Trophoblast cell (in vitro differentiated cells and primary cell): ENCODE measurements at regions not wholly inside any gene's neighbourhood (a gene's known extent, or its start where the extent isn't known, plus 50 kb on each side); places are given as distances from the start of the nearest gene placed in this dataset.

ENCODE experiments used
- DNase-seq, 2 donors: peaks; one replicate each; pipeline ENCODE4 v3.0.0-alpha.2; 2016
- H2AFZ ChIP-seq: 2 replicates; pipeline ENCODE4 v1.6.1; 2013; ENCODE audit warnings: low read length, moderate library complexity, mild to moderate bottlenecking; ENCODE audit not compliant: insufficient read depth, poor library complexity
- H2AK5ac ChIP-seq: 2 replicates; pipeline ENCODE4 v1.6.1; 2013; ENCODE audit warnings: mild to moderate bottlenecking, low read length
- H2BK120ac ChIP-seq: 2 replicates; pipeline ENCODE4 v1.6.1; 2013; ENCODE audit warnings: low read length, mild to moderate bottlenecking, moderate library complexity; ENCODE audit not compliant: insufficient read depth, poor library complexity
- H2BK12ac ChIP-seq: 2 replicates; pipeline ENCODE4 v1.6.1; 2013; ENCODE audit warnings: mild to moderate bottlenecking, low read length, moderate library complexity
- H2BK5ac ChIP-seq: 2 replicates; pipeline ENCODE4 v1.6.1; 2013; ENCODE audit warnings: low read length, low read depth, moderate library complexity, mild to moderate bottlenecking; ENCODE audit not compliant: poor library complexity
- H3K14ac ChIP-seq: 2 replicates; pipeline ENCODE4 v1.6.1; 2013; ENCODE audit warnings: mild to moderate bottlenecking, low read length
- H3K18ac ChIP-seq: 2 replicates; pipeline ENCODE4 v1.6.1; 2013; ENCODE audit warnings: mild to moderate bottlenecking, low read length
- H3K23ac ChIP-seq: 2 replicates; pipeline ENCODE4 v1.6.1; 2013; ENCODE audit warnings: low read length
- H3K27ac ChIP-seq: 2 replicates; pipeline ENCODE4 v1.5.1; 2013; ENCODE audit warnings: low read depth, mild to moderate bottlenecking, inconsistent platforms, low read length, moderate library complexity
- H3K27me3 ChIP-seq: 2 replicates; pipeline ENCODE4 v1.6.1; 2013; ENCODE audit warnings: inconsistent platforms, mild to moderate bottlenecking, low read length, moderate library complexity; ENCODE audit not compliant: insufficient read depth
- H3K36me3 ChIP-seq, 2 experiments: 1 replicate in 1 of 2; 2 replicates in 1 of 2; pipeline ENCODE4 v1.6.1; 2013; ENCODE audit warnings: low read length in 2 of 2, mild to moderate bottlenecking in 2 of 2, moderate library complexity in 1 of 2; ENCODE audit not compliant: insufficient read depth in 2 of 2, control insufficient read depth in 1 of 2
- H3K4ac ChIP-seq: 2 replicates; pipeline ENCODE4 v1.6.1; 2013; ENCODE audit warnings: low read depth, mild to moderate bottlenecking, low read length, moderate library complexity
- H3K4me1 ChIP-seq, 2 experiments: 1 replicate in 1 of 2; 2 replicates in 1 of 2; pipeline ENCODE4 v1.6.1; 2013; ENCODE audit warnings: low read length in 2 of 2, mild to moderate bottlenecking in 2 of 2, moderate library complexity in 1 of 2; ENCODE audit not compliant: insufficient read depth in 2 of 2, control insufficient read depth in 1 of 2
- H3K4me2 ChIP-seq: 2 replicates; pipeline ENCODE4 v1.6.1; 2013; ENCODE audit warnings: inconsistent platforms, mild to moderate bottlenecking, low read length, moderate library complexity
- H3K4me3 ChIP-seq: 2 replicates; pipeline ENCODE4 v1.5.1; 2013; ENCODE audit warnings: mild to moderate bottlenecking, low read depth, low read length, inconsistent platforms
- H3K79me1 ChIP-seq: one replicate; pipeline ENCODE4 v1.6.1; 2013; ENCODE audit warnings: low read length
- H3K79me2 ChIP-seq: 2 replicates; pipeline ENCODE4 v1.6.1; 2013; ENCODE audit warnings: low read length, mild to moderate bottlenecking; ENCODE audit not compliant: control insufficient read depth, insufficient read depth, poor library complexity
- H3K9ac ChIP-seq: 2 replicates; pipeline ENCODE4 v1.6.1; 2013; ENCODE audit warnings: mild to moderate bottlenecking, low read length
- H3K9me3 ChIP-seq: 2 replicates; pipeline ENCODE4 v1.6.1; 2013; ENCODE audit warnings: low read depth, mild to moderate bottlenecking, control low read depth, inconsistent platforms, low read length; ENCODE audit not compliant: insufficient read depth
- H4K12ac ChIP-seq: 2 replicates; pipeline ENCODE4 v1.6.1; 2013; ENCODE audit warnings: low read depth, mild to moderate bottlenecking, low read length, moderate library complexity
- H4K8ac ChIP-seq: 2 replicates; pipeline ENCODE4 v1.6.1; 2013; ENCODE audit warnings: low read depth, mild to moderate bottlenecking, low read length, moderate library complexity
- H4K91ac ChIP-seq: one replicate; pipeline ENCODE4 v1.6.1; 2013; ENCODE audit warnings: low read depth, mild to moderate bottlenecking, low read length, moderate library complexity
- WGBS: extraction: QIAGEN DNeasy Blood & Tissue Kit; methylation state at CpG from one replicate; pipeline ENCODE4 v1.1.7; 2013; ENCODE audit warnings: missing lambda C conversion rate; ENCODE audit not compliant: insufficient read length, insufficient coverage; ENCODE audit errors: extremely low coverage; 5-methylcytosine and 5-hydroxymethylcytosine counted together

DNA sequence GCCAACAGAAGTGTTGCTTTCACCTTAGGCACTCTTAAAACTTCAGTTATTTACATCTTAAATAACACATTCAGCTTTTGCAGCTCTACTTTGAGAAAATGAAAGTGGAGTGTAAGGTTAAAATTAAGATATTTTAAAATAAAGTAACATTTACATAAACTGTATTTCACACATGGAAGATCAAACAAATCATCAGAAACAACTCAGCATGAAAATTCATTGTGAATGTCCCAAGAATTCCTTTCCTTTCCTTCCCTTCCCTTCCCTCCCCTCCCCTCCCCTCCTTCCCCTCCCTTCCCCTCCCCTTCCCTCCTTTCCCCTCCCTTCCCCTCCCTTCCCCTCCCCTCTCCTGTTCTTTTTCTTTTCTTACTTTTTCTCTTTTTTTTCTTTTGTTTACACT lies 238.0 kb upstream of the DOK6 start:
- no peak overlapping the region for H3K4me2 ChIP-seq
- H3K4ac ChIP-seq, result no peak overlapping the region
- no peak overlapping the region for H2BK5ac ChIP-seq
- no peak overlapping the region for H2AFZ ChIP-seq
- no peaks in the 10 kb centered on the region for H3K79me2 ChIP-seq
- H3K79me1 ChIP-seq, result no peaks in the 10 kb centered on the region
- no peak overlapping the region for H3K23ac ChIP-seq
- no peak overlapping the region for H4K12ac ChIP-seq
- H3K27ac ChIP-seq, result no peak overlapping the region
- H3K14ac ChIP-seq, result no peak overlapping the region
- DNase-seq, result no peak
- no peak overlapping the region for H4K8ac ChIP-seq
- H4K91ac ChIP-seq, result no peak overlapping the region
- no peaks in the 10 kb centered on the region for H3K9me3 ChIP-seq
- no peak overlapping the region for H2BK120ac ChIP-seq
- no peak overlapping the region for H2BK12ac ChIP-seq
- no peak overlapping the region for H3K4me3 ChIP-seq
- no peak overlapping the region for H3K9ac ChIP-seq
- no peaks in the 10 kb centered on the region for H3K36me3 ChIP-seq
- H2AK5ac ChIP-seq, result no peak overlapping the region
- H3K4me1 ChIP-seq, result no peaks in the 10 kb centered on the region
- no peaks in the 10 kb centered on the region for H3K27me3 ChIP-seq
- H3K18ac ChIP-seq, result no peak overlapping the region

DNA sequence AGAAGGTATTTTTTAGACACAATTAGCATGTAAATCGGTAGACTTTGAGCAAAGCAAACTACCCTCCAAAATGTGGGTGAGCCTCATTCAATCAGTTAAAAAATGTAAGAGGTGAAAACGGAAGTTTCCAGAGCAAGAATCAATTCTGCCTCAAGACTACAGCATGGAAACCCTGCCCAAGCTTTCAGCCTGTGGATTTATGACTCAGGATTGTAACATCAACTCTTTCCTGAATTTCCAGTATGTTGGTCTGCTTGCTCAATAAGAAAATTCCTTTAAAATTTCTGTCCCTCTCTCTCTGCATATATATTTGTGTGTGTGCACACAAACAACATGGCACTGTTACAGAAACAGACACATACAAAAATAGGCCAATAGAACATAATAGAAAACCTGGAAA lies 228.6 kb upstream of the DOK6 start:
- no peak overlapping the region for H4K91ac ChIP-seq
- H2BK120ac ChIP-seq, result no peak overlapping the region
- H3K27ac ChIP-seq, result no peak overlapping the region
- H3K79me1 ChIP-seq, result no peaks in the 10 kb centered on the region
- H2AFZ ChIP-seq, result no peak overlapping the region
- H3K79me2 ChIP-seq, result no peaks in the 10 kb centered on the region
- H3K36me3 ChIP-seq, result no peaks in the 10 kb centered on the region
- no peak overlapping the region for H3K18ac ChIP-seq
- WGBS, result no CpG with 5 or more reads among the region's 2 CpGs
- no peak overlapping the region for H2AK5ac ChIP-seq
- no peaks in the 10 kb centered on the region for H3K4me1 ChIP-seq
- no peaks in the 10 kb centered on the region for H3K27me3 ChIP-seq
- no peak overlapping the region for H4K12ac ChIP-seq
- H3K9ac ChIP-seq, result no peak overlapping the region
- H3K4me2 ChIP-seq, result no peak overlapping the region
- DNase-seq, result peak; percentile 5 to 72
- H3K14ac ChIP-seq, result no peak overlapping the region
- H3K9me3 ChIP-seq, result no peaks in the 10 kb centered on the region
- H2BK5ac ChIP-seq, result no peak overlapping the region
- H4K8ac ChIP-seq, result no peak overlapping the region
- H2BK12ac ChIP-seq, result no peak overlapping the region
- H3K23ac ChIP-seq, result no peak overlapping the region
- H3K4ac ChIP-seq, result no peak overlapping the region
- no peak overlapping the region for H3K4me3 ChIP-seq

DNA sequence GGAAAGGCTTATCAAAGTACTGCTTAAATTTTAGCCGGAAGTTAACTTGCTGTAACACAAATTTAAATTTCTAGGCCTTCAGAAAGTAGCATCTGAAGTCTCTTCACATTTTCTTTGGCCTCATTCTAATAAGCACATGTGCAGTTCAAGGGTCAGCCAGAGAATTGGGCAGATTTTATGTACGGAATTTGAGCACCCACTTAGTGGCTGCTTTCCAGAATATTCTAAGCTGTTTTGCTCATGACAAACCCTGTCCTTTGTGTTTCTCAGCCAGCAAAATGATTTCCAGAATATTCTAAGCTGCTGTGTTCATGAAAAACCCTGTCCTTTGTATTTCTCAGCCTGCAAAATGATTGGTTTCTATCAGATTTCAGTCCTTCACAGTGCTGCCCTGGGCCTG lies 225.0 kb upstream of the DOK6 start:
- DNase-seq, result no peak
- Histone ChIP-seq H3K9me3 (no peaks in the 10 kb centered on the region), H3K4ac (no peak overlapping the region), H4K91ac (no peak overlapping the region), H3K4me3 (no peak overlapping the region), H3K14ac (no peak overlapping the region), H3K36me3 (no peaks in the 10 kb centered on the region), H4K8ac (no peak overlapping the region), H2BK12ac (no peak overlapping the region), H3K4me1 (no peaks in the 10 kb centered on the region), H4K12ac (no peak overlapping the region), H3K27ac (no peak overlapping the region), H2AK5ac (no peak overlapping the region), H3K18ac (no peak overlapping the region), H3K9ac (no peak overlapping the region), H3K79me1 (no peaks in the 10 kb centered on the region), H3K23ac (no peak overlapping the region), H2BK120ac (no peak overlapping the region), H3K27me3 (no peaks in the 10 kb centered on the region), H3K4me2 (no peak overlapping the region), H3K79me2 (no peaks in the 10 kb centered on the region), H2BK5ac (no peak overlapping the region), H2AFZ (no peak overlapping the region)
- no CpG with 5 or more reads among the region's 2 CpGs for WGBS

DNA sequence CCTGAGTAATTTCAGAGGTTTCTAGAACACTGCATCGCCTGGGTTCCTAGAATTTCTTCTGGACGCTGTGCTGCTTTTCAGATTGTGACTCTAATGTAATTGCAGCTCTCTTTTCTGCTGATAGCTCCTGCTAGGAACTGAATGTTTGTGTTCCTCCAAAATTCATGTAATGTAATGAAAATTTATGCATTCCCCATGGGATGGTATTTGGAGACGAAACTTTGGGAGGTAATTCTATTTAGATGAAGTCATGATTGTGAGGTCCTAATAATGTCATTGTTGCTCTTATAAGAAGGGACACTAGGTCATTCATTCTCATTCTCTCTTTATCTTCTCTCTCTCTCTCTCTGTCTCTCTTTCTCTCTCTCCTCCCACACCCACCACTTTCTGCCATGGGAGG lies 223.9 kb upstream of the DOK6 start:
- Histone ChIP-seq H3K4me1 (no peaks in the 10 kb centered on the region), H3K9ac (no peak overlapping the region), H4K12ac (no peak overlapping the region), H3K4ac (no peak overlapping the region), H3K27ac (no peak overlapping the region), H3K9me3 (no peaks in the 10 kb centered on the region), H3K18ac (no peak overlapping the region), H2BK120ac (no peak overlapping the region), H2AFZ (no peak overlapping the region), H3K4me3 (no peak overlapping the region), H3K4me2 (no peak overlapping the region), H4K8ac (no peak overlapping the region), H4K91ac (no peak overlapping the region), H3K23ac (no peak overlapping the region), H2BK12ac (no peak overlapping the region), H2BK5ac (no peak overlapping the region), H3K79me1 (no peaks in the 10 kb centered on the region), H3K79me2 (no peaks in the 10 kb centered on the region), H3K36me3 (no peaks in the 10 kb centered on the region), H3K27me3 (no peaks in the 10 kb centered on the region), H3K14ac (no peak overlapping the region), H2AK5ac (no peak overlapping the region)
- DNase-seq, result no peak
- WGBS, result no CpG with 5 or more reads among the region's 3 CpGs

DNA sequence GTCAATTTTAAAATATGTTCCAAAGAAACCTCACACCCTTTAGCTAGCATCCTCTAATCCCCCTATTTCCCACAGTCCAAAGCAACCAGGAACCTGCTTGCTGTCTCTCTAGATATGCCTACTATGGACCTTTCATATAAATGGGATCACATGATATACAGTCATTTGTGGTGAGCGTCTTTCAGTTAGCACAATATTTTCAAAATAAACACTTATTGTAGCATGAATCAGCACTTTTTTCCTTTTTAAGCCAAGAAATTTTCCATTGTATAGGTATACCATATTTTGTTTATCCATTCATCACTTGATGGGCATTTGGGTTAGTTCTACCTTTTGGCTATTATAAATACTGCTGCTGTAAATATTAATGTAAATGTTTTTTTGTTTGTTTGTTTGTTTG lies 223.0 kb upstream of the DOK6 start:
- Histone ChIP-seq H3K79me1 (no peaks in the 10 kb centered on the region), H3K9ac (no peak overlapping the region), H3K4me1 (no peaks in the 10 kb centered on the region), H4K8ac (no peak overlapping the region), H3K79me2 (no peaks in the 10 kb centered on the region), H3K27me3 (no peaks in the 10 kb centered on the region), H3K23ac (no peak overlapping the region), H3K9me3 (no peaks in the 10 kb centered on the region), H3K27ac (no peak overlapping the region), H4K12ac (no peak overlapping the region), H2BK12ac (no peak overlapping the region), H3K36me3 (no peaks in the 10 kb centered on the region), H4K91ac (no peak overlapping the region), H3K4ac (no peak overlapping the region), H3K14ac (no peak overlapping the region), H2BK5ac (no peak overlapping the region), H3K4me3 (no peak overlapping the region), H2AFZ (no peak overlapping the region), H2BK120ac (no peak overlapping the region), H3K18ac (no peak overlapping the region), H3K4me2 (no peak overlapping the region), H2AK5ac (no peak overlapping the region)
- no CpG with 5 or more reads among the region's 1 CpG for WGBS
- DNase-seq, result no peak
